ENCODE measurements at regions not wholly inside any gene's neighbourhood (a gene's known extent, or its start where the extent isn't known, plus 50 kb on each side); places are given as distances from the start of the nearest gene placed in this dataset.

DNA sequence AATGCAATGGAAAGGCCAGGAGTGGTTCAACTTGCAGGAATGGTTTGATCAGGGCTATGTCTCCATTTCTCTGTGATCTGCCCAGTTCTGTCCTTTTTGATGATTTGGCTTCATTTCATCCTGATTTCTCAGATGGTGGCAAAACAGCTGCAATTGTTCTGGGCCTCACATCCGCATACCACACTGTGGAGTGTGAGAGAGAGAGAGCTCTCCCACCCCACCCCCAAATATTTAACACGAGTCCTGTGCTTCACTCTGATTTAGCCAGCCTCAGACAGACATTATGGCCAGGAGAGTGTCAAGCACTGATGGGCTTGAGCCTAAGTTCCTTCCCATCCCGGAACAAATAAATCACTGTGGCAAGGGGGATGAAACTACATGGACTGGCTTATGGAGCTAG lies 284.6 kb downstream of the CDC5L start:
- TF ChIP-seq EGR1 (IDR thresholded peaks at IDR 0.05) (no peak), TEAD4 (IDR thresholded peaks at IDR 0.05) (no peak), CREB1 (IDR thresholded peaks at IDR 0.05; ENCODE audit: low read depth) (no peak), TCF12 (IDR thresholded peaks at IDR 0.05; ENCODE audit: low read depth) (no peak), NFIC (IDR thresholded peaks at IDR 0.05) (no peak), EP300 (IDR thresholded peaks at IDR 0.05; ENCODE audit: borderline replicate concordance) (no peak), TAF1 (IDR thresholded peaks at IDR 0.05; ENCODE audit: low read depth) (no peak), RAD21 (IDR thresholded peaks at IDR 0.05; ENCODE audit: low read depth) (no peak), FOXM1 (IDR thresholded peaks at IDR 0.05; ENCODE audit: borderline replicate concordance, low read depth) (no peak), CEBPB (IDR thresholded peaks at IDR 0.05) (no peak)
- TF ChIP-seq, protein P1, sequence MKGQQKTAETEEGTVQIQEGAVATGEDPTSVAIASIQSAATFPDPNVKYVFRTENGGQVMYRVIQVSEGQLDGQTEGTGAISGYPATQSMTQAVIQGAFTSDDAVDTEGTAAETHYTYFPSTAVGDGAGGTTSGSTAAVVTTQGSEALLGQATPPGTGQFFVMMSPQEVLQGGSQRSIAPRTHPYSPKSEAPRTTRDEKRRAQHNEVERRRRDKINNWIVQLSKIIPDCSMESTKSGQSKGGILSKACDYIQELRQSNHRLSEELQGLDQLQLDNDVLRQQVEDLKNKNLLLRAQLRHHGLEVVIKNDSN (IDR thresholded peaks at IDR 0.05) = no peak
- TF ChIP-seq, protein P2, sequence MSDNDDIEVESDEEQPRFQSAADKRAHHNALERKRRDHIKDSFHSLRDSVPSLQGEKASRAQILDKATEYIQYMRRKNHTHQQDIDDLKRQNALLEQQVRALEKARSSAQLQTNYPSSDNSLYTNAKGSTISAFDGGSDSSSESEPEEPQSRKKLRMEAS (IDR thresholded peaks at IDR 0.05) = no peak

DNA sequence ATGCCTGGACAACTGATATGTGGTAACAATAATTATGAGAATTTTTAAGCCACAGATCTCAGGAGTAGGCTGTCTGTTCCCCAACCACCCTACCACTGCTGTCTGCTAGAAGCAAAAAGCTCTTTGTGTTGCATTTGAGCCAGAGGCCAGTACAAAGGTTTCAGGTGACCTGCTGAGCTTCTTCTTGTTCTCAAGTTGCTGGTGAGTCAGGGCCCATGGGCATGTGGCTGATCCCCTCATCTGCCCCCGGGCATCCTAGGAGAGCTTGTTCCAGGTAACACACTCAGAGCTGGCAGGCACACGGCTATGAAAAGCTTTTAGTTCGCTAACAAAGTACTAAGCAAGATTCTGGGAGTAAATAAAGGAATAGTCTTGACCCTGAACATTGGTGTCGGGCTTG lies 285.3 kb downstream of the CDC5L start:
- no peak for TF ChIP-seq CEBPB (IDR thresholded peaks at IDR 0.05)
- TF ChIP-seq, protein P1 (IDR thresholded peaks at IDR 0.05) = no peak
- TF ChIP-seq FOXM1 (IDR thresholded peaks at IDR 0.05; ENCODE audit: borderline replicate concordance, low read depth) = no peak
- no peak for TF ChIP-seq TEAD4 (IDR thresholded peaks at IDR 0.05)
- no peak for TF ChIP-seq RAD21 (IDR thresholded peaks at IDR 0.05; ENCODE audit: low read depth)
- no peak for TF ChIP-seq EGR1 (IDR thresholded peaks at IDR 0.05)
- TF ChIP-seq CREB1 (IDR thresholded peaks at IDR 0.05; ENCODE audit: low read depth) = no peak
- TF ChIP-seq, protein P2 (IDR thresholded peaks at IDR 0.05) = no peak
- no peak for TF ChIP-seq NFIC (IDR thresholded peaks at IDR 0.05)
- no peak for TF ChIP-seq TAF1 (IDR thresholded peaks at IDR 0.05; ENCODE audit: low read depth)
- TF ChIP-seq EP300 (IDR thresholded peaks at IDR 0.05; ENCODE audit: borderline replicate concordance) = no peak
- TF ChIP-seq ZBTB7A (IDR thresholded peaks at IDR 0.05; ENCODE audit: low read depth) = no peak
- no peak for TF ChIP-seq TCF12 (IDR thresholded peaks at IDR 0.05; ENCODE audit: low read depth)
- TF ChIP-seq, protein P3, sequence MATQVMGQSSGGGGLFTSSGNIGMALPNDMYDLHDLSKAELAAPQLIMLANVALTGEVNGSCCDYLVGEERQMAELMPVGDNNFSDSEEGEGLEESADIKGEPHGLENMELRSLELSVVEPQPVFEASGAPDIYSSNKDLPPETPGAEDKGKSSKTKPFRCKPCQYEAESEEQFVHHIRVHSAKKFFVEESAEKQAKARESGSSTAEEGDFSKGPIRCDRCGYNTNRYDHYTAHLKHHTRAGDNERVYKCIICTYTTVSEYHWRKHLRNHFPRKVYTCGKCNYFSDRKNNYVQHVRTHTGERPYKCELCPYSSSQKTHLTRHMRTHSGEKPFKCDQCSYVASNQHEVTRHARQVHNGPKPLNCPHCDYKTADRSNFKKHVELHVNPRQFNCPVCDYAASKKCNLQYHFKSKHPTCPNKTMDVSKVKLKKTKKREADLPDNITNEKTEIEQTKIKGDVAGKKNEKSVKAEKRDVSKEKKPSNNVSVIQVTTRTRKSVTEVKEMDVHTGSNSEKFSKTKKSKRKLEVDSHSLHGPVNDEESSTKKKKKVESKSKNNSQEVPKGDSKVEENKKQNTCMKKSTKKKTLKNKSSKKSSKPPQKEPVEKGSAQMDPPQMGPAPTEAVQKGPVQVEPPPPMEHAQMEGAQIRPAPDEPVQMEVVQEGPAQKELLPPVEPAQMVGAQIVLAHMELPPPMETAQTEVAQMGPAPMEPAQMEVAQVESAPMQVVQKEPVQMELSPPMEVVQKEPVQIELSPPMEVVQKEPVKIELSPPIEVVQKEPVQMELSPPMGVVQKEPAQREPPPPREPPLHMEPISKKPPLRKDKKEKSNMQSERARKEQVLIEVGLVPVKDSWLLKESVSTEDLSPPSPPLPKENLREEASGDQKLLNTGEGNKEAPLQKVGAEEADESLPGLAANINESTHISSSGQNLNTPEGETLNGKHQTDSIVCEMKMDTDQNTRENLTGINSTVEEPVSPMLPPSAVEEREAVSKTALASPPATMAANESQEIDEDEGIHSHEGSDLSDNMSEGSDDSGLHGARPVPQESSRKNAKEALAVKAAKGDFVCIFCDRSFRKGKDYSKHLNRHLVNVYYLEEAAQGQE (IDR thresholded peaks at IDR 0.05; ENCODE audit: low read depth) = no peak
- TF ChIP-seq YY1 (IDR thresholded peaks at IDR 0.05; ENCODE audit: low read depth) = no peak

DNA sequence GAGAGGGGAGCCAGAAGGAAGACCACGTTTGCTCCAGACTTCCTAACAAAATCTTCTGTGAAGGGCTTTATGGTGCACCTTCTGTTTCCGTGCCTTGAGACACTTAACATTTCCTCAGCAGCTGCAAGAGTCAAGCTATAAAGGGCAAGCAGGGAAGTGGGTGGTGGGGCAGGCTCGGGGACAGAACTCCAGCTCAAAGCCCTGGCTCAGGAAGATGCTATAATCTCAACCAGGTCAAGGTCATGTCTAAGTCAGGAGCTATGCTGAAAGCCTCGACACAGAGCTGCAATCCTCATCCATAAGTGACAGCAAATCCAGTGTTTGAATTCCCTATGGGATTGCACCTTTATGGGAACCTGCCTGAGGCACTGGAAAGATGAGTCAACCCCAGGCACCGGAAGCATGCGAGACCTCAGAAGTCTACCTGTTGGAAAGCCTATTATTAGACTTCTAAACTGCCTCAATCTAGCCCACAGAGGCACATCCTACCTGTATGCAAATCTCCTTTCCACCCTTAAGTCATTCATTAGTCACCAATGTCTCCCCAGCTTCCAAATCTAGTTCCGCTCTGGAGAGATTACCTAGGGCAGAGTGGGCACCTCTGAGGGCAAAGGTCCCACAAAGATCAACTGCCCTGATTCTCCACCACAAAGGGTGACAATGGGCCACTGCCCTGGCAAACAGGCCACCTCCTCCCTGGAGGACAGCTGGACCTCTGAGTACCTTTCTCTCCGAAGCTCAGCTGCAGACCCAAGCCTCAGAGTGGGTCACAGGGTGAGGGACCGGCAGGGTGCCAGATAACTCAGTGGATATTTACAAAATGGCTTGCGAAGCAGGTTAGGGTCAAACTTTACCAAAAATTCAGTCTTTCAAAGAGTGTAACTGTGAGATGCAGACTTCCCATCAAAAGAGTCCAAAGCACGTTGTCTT lies 287.0 kb downstream of the CDC5L start:
- TF ChIP-seq, protein P3 (IDR thresholded peaks at IDR 0.05; ENCODE audit: low read depth) = no peak
- TF ChIP-seq NFIC (IDR thresholded peaks at IDR 0.05) (no peak), TCF12 (IDR thresholded peaks at IDR 0.05; ENCODE audit: low read depth) (no peak), CEBPB (IDR thresholded peaks at IDR 0.05) (no peak), TAF1 (IDR thresholded peaks at IDR 0.05; ENCODE audit: low read depth) (no peak)
- TF ChIP-seq, protein P2 (IDR thresholded peaks at IDR 0.05) = no peak

DNA sequence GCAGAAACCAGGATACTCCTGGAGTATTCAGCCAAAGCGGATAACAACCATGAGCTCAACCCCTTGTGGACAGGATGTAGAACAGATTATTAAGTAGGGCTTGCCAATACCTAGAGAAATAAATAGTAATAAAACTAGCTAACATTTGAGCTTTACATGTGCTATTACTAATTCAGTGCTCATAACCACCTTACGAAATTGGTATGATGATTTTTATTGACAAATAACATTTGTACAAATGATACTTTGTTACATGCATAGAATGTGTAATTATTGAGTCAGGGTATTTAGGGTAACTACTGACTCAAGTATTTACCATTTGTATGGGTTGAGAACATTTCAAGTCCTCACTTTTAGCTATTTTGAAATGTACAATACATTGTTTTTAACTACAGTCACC lies 287.9 kb downstream of the CDC5L start:
- TF ChIP-seq EGR1 (IDR thresholded peaks at IDR 0.05) (no peak), YY1 (IDR thresholded peaks at IDR 0.05; ENCODE audit: low read depth) (no peak), TEAD4 (IDR thresholded peaks at IDR 0.05) (no peak), EP300 (IDR thresholded peaks at IDR 0.05; ENCODE audit: borderline replicate concordance) (no peak)
- TF ChIP-seq, protein P1 (IDR thresholded peaks at IDR 0.05) = no peak

DNA sequence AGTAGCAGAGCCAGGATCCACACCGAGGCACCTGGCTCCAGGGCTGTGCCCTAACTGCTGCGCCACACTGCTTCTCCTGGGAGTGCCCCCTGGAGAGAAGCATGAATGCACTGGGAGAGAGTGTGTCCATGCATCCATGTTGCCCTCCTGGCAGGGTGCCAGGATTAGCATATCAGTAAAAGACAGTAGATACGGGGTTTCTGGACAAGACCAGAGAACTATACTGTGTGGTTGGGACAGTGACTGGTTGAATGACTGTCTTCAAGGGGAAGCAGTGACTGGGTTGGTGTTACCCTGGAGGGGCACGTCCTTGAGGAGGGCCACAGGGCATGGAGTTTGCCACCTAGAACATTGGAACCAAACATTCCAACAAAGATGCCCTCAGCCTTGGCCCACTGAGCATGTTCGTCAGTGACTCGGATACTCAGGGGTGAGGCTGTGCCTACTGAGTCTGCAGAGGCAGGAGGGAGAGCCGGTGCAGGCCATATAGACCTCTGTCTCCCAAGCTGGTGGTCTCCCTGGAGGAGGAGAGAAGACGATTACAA lies 288.8 kb downstream of the CDC5L start:
- TF ChIP-seq, protein P3 (IDR thresholded peaks at IDR 0.05; ENCODE audit: low read depth) = no peak
- TF ChIP-seq NFIC (IDR thresholded peaks at IDR 0.05) = peak; percentile 57
